Ovary (tissue), 3 donors: ENCODE measurements at regions not wholly inside any gene's neighbourhood (a gene's known extent, or its start where the extent isn't known, plus 50 kb on each side); places are given as distances from the start of the nearest gene placed in this dataset.

Experiments
- CTCF ChIP-seq, 3 donors: fragments of 450-650 bp in 2 of 3; fragments of 200-600 bp in 1 of 3; IDR thresholded peaks; one replicate each; pipeline versions ENCODE4 v1.5.1 to v1.8.0; 2016 to 2022; ENCODE audit warnings: antibody characterized with exemption in 3 of 3, mild to moderate bottlenecking in 1 of 3
- EP300 ChIP-seq: sonication (generic); formaldehyde crosslinking; IDR thresholded peaks from one replicate; pipeline ENCODE4 v1.6.1; 2017; ENCODE audit warnings: antibody characterized with exemption
- POLR2A ChIP-seq: fragments of 450-650 bp; IDR thresholded peaks from one replicate; pipeline ENCODE4 v1.6.1; 2017; ENCODE audit warnings: antibody characterized with exemption, mild to moderate bottlenecking, moderate library complexity
- donor health status: DM: no; HTN: no; CAD: no.

GRCh38 chr14:44215660-44216059 is 291.4 kb downstream of the FSCB start:
- no peak for TF ChIP-seq POLR2A
- no peak for TF ChIP-seq CTCF (IDR thresholded peaks at IDR 0.05)
- TF ChIP-seq EP300 = no peak
